ENCODE measurements at regions not wholly inside any gene's neighbourhood (a gene's known extent, or its start where the extent isn't known, plus 50 kb on each side); places are given as distances from the start of the nearest gene placed in this dataset.

- ATAC-seq, result no peak
- no peak for TF ChIP-seq ESRRG (CRISPR knock-in tag; IDR thresholded peaks at IDR 0.05)
- no peak for TF ChIP-seq ARNTL (CRISPR knock-in tag; IDR thresholded peaks at IDR 0.05; ENCODE audit: borderline replicate concordance, low read depth)
- no peak for TF ChIP-seq TOX (CRISPR knock-in tag; IDR thresholded peaks at IDR 0.05; ENCODE audit: borderline replicate concordance)
- TF ChIP-seq CSRNP3 (CRISPR knock-in tag; IDR thresholded peaks at IDR 0.05), result no peak
- TF ChIP-seq ISL1 (CRISPR knock-in tag; IDR thresholded peaks at IDR 0.05), result no peak
- no peak for TF ChIP-seq RARB (CRISPR knock-in tag; IDR thresholded peaks at IDR 0.05)
- TF ChIP-seq PATZ1 (CRISPR knock-in tag; IDR thresholded peaks at IDR 0.05; ENCODE audit: borderline replicate concordance), result no peak
These were observed 1626.7 kb upstream of the B3GALT2 start for GRCh38 chr1:194813096-194813495.

- TF ChIP-seq ZNF70 (CRISPR knock-in tag; IDR thresholded peaks at IDR 0.05) (no peak), ZNF565 (CRISPR knock-in tag; conservative IDR thresholded peaks at IDR 0.05; ENCODE audit: low read depth) (no peak)
- ATAC-seq, result peak; percentile 75
These were observed 1623.3 kb upstream of the B3GALT2 start for GRCh38 chr1:194809665-194810064.

- ATAC-seq, result peak; percentile 36; the same call in 1 of the 3 replicates
- TF ChIP-seq TSHZ2 (CRISPR knock-in tag; IDR thresholded peaks at IDR 0.05) (no peak), SNAI2 (CRISPR knock-in tag; IDR thresholded peaks at IDR 0.05) (no peak), ESRRG (CRISPR knock-in tag; IDR thresholded peaks at IDR 0.05) (no peak), ISL1 (CRISPR knock-in tag; IDR thresholded peaks at IDR 0.05) (no peak), ZC3H10 (CRISPR knock-in tag; IDR thresholded peaks at IDR 0.05) (no peak), PATZ1 (CRISPR knock-in tag; IDR thresholded peaks at IDR 0.05; ENCODE audit: borderline replicate concordance) (no peak), CREB5 (CRISPR knock-in tag; IDR thresholded peaks at IDR 0.05; ENCODE audit: low read depth) (no peak), BACH2 (CRISPR knock-in tag; IDR thresholded peaks at IDR 0.05; ENCODE audit: borderline replicate concordance) (no peak), ZNF565 (CRISPR knock-in tag; conservative IDR thresholded peaks at IDR 0.05; ENCODE audit: low read depth) (no peak), GLIS3 (CRISPR knock-in tag; IDR thresholded peaks at IDR 0.05) (no peak), POU6F1 (CRISPR knock-in tag; IDR thresholded peaks at IDR 0.05; ENCODE audit: borderline replicate concordance, low read depth) (no peak), ZFP30 (CRISPR knock-in tag; IDR thresholded peaks at IDR 0.05) (no peak), ZFP3 (CRISPR knock-in tag; IDR thresholded peaks at IDR 0.05) (no peak), CSRNP3 (CRISPR knock-in tag; IDR thresholded peaks at IDR 0.05) (no peak), TOX (CRISPR knock-in tag; IDR thresholded peaks at IDR 0.05; ENCODE audit: borderline replicate concordance) (no peak)
These were observed 1622.8 kb upstream of the B3GALT2 start for GRCh38 chr1:194809215-194809614.
